Anterior cingulate cortex (tissue), 58 donors: ENCODE measurements at regions not wholly inside any gene's neighbourhood (a gene's known extent, or its start where the extent isn't known, plus 50 kb on each side); places are given as distances from the start of the nearest gene placed in this dataset.
"Not testable (repeated sequence)": the region's sequence is repeated elsewhere in the genome, so short reads cannot be mapped to it uniquely, and the experiment has no call there.

Experiments used
- DNase-seq, 58 donors: peaks; one replicate each; lab custom pipeline; 2025; lab: John Stamatoyannopoulos, UW

DNA sequence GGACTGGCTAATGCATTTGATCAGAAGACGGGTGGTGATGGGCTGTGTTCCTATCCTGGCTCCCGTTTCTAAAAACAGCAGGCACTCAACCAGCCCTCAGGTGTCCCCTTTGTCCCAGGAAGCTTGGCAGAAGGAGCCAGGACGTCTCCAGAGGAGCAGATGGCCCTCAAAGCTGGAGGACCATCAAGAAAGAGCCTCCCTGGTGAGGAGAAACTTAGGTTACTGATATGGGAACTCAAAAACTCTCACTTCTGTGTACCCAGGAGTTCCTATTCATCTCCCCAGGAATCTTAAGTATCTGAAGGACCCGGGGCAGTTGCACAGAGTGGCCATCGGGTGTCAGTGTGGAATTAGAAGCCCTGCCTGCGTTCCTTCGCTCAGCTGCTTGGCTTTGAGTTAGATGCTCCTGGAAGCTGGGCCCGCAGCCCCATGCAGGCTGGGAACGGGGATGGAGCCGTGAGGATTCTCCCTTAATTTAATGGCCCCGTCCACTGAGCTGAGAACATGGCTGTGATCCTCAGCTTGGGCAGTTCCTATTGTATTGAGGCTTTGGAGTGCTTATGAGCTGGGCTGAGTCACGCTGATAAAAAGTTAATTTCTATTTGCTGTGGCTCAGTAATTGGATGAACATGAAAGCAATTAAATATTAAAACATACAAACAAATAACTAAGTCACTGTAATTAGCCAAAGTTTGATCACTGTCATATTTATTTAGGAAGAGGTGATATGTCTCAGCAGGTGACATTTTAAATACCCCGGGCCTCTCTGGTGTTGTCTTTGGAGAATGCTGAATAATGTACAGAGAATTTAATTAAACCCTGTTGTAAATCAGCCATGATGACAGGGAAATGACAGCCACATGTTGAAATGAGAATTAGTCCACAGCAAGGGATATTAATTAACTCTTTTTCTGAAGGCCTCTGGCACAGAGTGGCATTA is 402.1 kb downstream of the SEC14L1 start:
- peak in 56 of 58 donors; percentile 17 to 90 (median 73) for DNase-seq

DNA sequence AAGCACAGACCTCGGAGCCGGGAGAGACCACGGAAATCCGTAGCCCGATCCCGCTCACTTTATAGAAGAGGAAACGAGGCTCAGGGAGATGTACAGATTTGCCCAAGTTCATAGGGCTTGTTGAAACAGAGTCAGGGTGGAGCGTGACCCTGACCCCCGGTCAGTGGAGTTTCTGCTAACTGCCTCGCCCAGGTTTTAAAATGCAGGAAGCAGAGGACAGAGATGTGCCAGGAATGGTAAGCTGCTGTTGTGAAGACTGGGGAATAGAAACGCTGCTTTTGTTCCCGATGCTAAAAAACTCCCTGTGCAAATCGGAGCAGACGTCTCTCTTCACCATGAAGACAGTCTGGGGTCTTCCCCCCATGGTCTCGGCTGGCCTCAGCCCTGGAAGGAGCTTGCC is 403.0 kb downstream of the SEC14L1 start:
- DNase-seq, result no peak

DNA sequence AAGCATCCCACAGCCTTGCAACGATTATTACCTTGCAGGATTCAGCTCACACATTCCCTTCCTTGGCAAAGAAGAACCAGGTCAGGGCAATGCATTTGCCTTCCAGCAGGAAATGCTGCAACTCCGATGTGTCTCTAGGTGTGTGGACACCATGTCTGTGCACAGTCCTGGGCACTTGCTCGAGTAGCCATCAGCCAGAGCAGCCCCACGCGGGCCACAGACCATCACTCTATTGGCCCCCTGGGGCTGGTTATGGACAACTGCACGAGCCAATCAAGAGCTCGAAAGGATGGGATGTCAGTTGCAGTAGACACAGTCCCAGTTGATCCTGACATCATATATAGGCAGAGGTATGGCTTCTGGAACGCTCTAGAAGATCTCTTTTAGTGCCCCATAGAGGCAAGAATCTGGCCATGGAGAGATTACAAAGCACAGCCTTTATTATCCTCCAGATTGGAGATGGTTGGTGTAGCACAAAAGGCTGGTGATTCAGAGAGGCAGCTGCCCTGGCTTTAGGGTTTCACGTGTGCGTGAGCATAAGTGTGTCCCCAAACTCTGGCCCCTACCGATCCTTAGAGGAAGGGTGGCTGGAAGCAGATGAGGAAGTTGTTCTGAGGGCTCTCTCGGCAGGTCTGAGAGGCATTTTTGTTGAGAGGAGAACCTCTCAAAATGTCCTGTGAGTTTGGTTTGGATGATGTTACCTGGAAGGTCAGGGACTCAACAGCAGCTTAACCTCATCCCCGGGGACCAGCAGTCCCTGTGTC is 403.8 kb downstream of the SEC14L1 start:
- DNase-seq, result no peak

DNA sequence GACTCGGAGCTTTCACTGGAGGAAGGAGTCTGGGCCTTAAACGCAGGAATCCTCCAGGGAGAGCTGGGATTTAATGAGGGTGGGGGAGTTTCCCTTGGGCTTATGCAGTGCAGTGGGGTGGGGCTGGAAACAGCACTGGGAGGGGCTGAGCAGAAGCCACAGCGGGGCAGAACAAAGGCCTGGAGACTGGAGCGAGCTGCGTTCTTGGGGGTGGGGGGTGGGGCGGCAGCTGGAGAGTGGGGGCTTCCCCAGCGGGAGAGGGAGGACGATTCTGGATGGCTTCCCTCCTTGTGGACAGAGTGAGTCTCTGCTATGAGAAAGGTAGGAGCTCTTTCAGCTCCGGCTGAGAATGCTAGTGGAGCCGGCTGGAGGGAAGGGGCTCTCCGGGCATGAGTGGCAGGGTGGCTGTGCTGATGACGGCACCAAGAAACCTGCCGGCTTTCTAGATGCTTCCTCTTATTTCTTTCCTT is 406.0 kb downstream of the SEC14L1 start:
- DNase-seq, result peak in 3 of 58 donors; percentile 5 to 15 (median 14)

DNA sequence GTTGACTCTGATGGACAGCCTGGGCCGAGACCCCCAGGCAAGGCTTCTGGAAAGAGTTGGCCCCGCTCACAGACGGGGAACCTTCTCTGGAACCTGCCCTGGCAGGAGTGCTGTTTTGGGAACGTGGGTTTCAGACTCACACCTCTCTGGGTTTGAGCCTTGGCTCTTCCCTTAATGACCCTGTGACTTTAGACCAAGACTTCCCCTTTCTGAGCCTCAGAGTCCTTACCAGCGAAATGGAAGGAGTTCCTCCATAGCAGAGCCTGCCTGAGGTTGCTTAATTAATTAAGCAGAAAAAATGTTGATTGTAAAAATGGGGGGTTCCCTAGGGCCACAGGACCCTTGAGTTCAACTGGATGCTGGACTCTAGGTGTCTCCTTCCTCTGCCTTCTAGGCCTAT is 408.2 kb downstream of the SEC14L1 start:
- no peak for DNase-seq

DNA sequence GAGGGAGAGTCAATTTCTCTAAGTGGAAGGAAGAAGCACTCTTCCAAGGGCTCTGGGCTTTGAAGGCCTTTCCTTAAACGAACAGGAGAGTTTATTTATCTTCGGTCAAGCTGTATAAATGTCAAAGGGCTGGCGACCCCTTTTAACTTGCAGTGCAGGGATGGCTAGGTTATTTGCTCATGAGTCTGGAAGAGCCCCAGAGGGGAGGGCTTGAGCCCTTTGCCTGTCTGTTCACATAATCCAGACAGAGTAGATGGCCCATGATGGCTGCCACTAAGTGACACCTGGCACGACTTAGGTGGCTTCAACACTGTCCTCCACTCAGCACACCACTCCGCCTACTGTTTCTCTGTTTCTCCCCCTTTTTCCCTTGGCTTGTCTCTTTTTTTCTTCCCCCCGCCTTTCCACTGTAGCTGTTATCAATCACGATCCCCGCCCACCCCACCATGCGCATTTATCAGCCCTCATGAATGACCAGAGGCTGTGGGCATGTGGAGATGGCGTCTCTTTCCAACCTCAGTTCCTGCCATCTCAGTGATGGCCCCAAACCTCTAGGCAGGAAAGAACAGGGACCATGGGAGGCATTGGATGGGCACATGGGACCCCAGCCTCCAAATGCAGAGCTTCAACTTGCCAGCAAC is 408.7 kb upstream of the TNRC6C start:
- no peak for DNase-seq

DNA sequence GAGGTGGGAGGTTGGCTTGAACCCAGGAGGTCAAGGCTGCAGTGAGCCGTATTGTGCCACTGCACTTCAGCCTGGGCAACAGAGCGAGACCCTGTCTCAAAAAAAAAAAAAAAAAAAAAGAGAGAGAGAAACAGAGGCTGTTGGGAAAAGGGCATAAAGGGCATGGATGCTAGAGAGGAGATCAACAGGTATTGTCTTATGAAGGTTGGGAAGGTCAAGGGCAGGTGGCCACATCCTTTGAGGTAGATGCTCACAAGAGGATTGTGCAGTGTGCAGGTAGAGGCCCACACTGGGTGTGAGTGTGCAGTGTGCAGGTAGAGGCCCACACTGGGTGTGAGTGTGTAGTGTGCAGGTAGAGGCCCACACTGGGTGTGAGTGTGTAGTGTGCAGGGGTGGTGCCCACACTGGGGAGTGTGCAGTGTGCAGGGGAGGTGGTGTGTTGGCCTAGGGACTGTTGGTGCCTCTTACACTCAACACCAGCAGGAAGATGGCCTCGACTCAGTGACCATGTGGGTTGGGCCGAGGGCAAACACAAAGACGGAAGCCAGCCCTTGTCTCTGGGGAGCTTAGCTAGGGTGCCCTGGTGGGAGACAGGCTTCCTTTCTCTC is 404.9 kb upstream of the TNRC6C start:
- no peak for DNase-seq

DNA sequence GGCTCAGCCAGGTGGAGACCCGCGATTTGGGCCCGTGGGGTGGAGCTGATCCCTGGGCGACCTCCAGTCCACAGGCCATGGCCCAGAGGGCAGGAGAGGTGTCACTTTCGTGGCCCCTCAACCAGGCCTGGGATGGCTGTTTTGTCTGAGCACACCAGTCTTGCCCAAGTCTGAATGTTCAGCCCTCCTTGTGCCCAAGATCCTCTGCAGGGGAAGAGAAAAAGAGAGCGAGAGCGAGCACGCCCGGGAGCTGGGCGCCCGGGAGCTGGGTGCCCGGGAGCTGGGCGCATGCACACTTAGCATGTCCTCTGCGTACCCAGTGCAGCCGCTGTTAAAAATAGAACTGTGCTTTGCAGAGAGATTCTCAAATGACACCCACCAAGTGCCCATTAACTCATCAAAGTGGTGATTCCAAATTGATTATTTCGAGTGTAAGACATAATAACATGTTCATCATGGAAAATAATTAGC is 403.3 kb upstream of the TNRC6C start:
- peak in 14 of 58 donors; percentile 15 to 59 (median 35) for DNase-seq

DNA sequence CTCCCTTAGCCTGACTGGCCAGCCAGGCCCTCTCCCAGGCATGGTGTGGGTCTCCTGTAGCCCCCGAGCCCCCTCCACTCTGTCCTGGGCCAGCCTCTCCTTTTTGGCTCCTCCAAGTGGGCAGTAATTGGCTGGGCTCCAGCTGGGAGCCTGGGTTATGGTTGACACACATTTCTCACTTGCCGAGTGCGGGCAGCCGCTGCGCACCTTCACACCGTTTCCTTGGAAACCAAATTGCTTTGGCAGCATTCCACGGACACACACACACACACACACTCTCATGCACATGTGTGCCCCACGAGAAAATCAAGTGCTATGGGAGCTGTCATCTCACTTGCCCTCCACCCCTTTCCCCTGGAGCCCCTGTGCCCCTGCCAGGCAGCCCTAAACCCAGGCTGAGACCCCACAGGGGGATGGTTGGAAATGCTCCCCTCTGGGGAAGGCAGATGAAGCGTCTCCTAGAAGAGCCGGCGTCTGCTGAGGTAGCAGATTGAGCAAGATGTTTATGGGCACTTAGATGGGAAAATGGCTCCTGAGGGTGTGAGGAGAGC is 402.7 kb upstream of the TNRC6C start:
- DNase-seq, result peak in 53 of 58 donors; percentile 10 to 82 (median 39)

DNA sequence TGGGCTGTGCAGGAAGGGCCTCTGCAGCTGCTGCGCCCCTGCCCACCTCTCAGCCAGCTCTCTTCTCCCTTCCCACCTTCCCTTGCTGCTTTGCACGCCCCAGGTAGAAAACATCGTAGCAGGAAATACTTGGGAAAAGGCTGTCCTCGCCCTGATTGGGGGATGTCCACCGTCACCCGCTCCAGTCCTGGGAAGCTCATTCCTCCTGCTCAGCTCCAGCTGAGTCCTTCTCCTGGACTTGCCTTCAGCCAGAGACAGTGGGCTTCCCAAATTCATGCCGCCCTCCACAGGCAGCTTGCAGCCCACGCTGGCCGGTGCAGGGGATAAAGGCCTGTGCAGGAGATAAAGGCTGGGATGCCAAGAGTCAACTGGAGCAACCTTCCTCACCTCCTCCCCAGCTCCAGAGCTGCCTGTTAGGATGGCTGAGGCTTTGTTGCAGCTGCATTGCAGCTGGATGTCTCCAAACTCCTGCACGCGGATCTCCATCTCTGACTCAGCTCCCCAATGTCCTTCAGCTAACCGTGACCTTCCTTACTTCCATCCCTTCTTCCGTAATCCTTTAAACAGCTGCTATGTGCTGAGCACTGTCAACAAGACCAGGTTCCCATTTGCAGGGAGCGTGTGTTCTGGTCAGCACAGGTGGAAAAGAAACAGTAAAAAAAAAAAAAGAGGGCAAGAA is 402.0 kb upstream of the TNRC6C start:
- peak in 1 of 58 donors; percentile 23 for DNase-seq

DNA sequence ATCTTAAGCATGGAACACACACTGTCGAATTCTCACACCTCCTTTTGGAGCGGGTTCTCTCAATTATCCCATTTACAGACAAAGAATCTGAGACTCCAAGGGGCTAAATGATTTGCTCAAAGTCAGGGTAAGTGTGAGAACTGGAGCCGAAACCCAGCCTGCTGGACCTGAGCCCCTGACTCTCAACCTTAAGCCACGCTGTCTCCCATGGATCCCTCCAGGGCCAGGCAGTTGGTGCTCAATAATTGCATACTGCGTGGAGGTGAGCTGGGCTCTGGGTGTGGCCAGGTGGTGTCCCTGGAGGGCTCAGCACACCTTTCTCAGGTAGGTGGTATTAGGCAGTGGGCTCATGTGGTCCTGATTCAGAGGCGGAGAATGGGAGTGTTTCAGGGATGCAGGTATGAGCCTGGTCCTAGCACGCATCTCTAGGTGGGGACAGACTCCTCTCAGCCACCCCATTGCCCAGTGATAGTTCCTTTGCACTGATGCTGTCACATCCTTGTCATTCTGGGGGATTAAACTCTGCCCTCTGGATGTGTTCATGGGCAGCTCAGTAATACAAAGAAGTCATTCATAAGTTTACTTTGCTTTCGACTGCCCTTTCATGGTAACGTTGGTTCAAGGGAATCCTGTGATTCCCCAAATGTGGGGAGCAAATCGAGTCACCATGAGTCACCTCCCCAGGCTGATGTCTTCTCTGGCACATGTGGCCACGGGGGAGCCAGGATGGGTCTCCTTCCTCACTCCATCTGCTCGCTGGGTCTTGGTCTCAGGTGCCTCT is 399.5 kb upstream of the TNRC6C start:
- no peak for DNase-seq

DNA sequence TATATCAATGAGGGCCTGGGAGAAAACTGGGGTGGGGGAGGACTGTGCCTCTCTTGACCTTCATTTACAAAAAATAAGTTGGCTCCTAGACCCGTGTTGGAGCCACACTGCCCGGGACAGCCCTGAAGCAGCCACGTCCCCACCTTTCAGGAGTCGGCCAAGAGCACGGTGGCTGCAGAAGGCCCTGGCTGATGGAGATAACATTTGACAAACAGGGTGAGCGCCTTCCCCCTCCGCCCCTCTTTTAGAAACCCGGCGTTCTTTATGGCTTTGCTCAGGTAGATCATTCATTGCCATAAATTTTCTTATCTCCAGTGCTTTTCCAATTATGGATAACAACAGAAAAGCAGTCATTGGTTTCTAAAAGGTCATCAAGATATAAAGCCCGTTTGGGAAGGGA is 398.1 kb upstream of the TNRC6C start:
- no peak for DNase-seq

DNA sequence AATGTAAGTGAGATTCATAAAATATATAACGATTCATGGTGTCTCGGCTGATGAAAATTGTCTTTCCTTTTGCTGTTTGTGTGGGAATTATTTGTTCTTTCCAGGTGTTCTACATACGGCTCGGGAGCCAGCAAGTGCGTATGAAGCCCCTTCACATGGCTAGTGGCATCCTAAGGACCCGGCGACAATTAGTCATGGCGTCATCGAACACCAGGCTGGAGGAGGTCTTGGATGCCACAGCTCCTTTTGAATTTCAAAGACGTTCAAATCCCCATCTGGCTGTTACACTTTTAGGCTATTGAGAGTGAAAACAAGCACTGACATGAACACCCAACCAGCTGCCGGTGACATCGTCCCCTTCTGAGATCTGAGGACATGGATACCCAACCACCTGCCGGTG is 397.7 kb upstream of the TNRC6C start:
- no peak for DNase-seq

DNA sequence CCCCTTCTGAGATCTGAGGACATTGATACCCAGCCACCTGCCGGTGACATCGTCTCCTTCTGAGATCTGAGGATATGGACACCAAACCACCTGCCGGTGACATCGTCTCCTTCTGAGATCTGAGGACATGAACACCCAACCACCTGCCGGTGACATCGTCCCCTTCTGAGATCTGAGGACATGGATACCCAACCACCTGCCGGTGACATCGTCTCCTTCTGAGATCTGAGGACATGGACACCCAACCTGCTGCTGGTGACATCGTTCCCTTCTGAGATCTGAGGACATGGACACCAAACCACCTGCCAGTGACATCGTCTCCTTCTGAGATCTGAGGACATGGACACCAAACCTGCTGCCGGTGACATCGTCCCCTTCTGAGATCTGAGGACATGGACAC is 396.1 kb upstream of the TNRC6C start:
- DNase-seq, result not testable (repeated sequence)

DNA sequence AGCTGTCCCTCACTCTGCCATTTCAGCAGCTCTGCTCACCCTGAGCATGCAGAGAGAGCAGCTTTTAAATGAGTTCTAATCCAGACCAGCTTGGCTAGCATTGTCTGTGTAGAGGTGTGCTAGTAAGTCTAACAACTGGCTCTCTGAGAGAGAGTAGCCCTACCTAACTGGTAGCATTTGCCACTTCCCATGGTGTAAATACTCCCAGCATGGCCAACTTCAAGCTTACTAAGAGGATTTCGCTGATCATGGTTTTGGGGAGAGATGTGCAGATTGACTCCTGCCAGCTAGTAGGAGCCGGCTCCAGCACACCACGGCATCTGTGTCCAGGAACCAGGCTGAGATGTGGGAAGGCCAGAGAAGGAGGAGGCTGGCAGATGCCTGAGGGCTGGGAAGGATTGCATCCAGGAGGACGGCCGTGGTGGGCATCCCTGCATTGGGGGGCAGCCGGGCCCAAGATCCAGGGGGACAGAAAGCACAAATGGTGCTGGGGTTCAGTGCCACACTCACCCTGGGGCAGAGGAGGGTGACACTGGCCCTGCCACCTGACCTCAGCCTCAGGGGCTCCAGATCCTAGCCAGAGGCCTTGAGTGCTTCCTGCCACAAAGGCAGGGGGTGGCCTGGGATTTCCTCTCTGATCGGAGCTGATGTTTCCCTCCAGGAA is 394.9 kb upstream of the TNRC6C start:
- no peak for DNase-seq

DNA sequence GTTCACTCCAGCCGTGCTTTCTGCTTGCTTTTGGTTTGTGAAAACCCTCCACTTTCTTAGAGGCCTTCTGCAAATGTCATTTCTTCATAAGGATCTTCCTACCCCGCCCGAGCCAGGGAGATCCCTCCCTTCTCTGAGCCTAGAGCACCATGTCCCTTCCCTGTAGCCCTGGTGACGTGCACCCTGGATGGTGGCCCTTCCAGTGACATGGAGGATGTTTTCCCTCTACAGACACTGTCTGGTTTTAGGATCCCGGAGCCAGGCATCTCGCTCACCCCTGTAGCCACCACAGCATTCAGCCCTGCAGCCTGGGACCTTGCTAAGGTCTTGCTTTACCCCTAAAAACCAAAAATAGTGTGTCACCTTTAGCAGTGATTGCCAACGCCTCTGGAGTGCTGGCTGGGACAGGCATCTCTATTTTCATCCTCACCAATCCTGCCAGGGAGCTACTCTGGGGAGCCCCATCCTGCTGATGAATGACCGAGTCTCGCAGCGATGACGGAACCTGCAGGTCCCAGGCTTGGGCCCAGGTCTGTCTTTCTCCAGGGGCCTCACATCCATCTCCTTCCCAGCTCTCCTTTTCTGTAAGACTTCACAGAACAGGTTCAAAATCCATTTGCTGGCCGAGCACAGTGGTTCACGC is 394.1 kb upstream of the TNRC6C start:
- no peak for DNase-seq

DNA sequence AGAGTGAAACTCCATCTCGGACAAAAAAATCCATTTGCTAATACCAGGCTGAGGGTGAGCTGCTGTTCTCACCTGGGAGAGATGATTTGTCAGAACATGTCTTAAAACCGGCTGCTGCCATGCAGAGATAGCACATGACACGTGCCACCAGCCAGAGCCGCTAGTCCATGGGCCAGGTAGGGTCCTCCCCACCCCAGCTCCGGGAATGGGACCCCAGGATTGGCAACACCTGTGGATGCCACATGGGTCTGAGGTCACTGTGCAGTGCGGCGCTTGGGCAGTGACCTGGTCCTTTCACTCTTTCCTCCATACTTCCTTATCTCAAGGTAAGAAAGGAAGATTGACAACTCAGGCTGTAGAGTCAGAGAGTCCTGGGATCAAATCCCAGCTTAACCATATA is 393.3 kb upstream of the TNRC6C start:
- no peak for DNase-seq

DNA sequence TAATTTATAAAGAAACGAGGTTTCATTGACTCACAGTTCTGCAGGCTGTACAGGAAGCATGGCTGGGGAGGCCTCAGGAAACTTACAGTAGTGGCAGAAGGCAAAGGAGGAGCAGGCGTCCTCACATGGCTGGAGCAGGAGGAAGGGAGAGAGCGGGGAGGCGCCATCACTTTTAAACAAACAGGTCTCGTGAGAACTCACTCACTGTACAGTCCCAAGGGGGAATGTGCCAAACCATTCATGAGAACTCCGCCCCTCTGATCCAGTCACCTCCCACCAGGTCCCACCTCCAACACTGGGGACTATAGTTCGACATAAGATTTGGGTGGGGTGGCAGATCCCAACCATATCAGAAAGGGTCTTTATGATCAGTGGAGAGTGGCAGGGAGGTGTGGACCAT is 392.4 kb upstream of the TNRC6C start:
- no peak for DNase-seq
